GM03348 (cell line): ENCODE measurements at regions not wholly inside any gene's neighbourhood (a gene's known extent, or its start where the extent isn't known, plus 50 kb on each side); places are given as distances from the start of the nearest gene placed in this dataset.

Experiments
- DNase-seq: peaks from one replicate; pipeline ENCODE4 v3.0.0; 2012; ENCODE audit warnings: low spot score

DNA sequence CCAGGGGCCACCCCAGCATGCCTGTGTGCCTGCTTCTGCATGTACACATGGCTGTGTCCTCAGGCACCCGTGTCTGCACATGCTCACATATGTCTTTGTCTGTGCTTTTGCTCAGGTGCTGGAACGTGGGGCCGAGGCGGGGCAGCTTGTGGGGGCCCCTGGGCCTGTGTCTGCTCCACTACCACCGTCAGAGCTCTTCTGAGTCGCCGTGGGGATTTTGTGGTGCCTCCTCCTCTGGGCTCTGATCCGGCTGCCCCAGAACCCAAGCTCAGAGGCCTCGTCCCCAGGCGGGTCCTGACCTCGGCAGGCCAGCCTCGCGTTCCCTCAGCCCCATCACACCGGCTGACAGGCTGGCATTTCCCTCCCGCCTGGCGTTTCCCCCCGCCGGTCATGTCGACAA lies 104.6 kb upstream of the ACTRT2 start:
- no peak for DNase-seq

DNA sequence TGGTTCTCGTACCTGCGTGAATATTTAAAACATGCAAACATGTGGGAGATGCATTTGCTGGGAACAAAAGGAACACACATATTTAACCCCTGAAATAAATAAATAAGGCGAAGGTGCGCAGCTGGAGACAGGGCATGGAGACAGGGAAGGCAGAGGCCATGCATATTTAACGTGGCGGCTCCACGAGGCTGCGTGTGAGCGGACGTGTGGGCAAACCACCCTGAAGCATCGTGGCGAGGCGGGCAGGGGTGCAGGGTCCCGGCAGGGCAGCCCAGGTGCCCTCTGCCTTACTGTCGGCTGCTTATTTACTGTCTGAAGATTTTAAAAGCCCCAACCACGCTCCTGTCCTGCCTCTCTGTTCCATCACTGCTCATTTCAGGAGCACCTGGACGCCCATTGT lies 104.0 kb upstream of the ACTRT2 start:
- no peak for DNase-seq

DNA sequence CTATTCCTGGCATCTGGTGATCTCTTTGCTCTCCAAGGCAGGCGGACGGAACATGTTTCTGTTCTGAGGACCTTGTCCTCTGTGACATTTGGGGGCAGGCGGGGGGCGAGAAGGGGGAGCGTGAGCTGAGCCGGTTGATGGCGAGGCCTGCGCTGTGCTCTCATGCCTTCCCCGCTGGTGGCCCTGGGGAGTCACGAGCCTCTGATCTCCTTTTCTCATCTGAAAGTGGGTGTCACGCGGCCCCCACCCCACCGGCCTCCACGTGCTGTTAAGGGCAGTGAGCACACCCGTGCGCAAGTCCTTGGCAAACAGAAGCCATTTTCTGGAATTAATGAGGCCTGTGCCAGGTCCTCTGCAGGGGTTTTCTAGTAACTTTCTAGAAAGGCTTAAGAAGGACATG lies 102.8 kb upstream of the ACTRT2 start:
- DNase-seq: no peak

DNA sequence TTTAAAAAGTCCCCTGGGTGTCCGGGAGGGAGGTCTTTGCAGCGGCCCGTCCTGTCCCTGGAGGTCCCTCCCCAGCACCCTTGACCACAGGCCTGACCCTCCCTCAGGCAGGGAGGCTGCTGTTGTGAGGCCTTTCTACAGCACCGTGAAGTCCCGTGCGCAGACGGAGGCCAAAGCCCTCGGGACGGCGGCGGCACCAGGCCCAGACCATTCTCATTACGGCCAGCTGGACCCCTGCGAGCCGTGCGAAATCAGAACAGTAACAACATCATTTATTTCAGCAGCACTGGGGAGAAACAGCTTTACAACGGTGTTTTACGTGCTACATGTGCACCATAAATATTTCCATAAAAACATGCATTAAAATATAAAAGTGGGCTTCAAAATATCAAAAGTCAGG lies 101.4 kb upstream of the ACTRT2 start:
- DNase-seq: no peak

DNA sequence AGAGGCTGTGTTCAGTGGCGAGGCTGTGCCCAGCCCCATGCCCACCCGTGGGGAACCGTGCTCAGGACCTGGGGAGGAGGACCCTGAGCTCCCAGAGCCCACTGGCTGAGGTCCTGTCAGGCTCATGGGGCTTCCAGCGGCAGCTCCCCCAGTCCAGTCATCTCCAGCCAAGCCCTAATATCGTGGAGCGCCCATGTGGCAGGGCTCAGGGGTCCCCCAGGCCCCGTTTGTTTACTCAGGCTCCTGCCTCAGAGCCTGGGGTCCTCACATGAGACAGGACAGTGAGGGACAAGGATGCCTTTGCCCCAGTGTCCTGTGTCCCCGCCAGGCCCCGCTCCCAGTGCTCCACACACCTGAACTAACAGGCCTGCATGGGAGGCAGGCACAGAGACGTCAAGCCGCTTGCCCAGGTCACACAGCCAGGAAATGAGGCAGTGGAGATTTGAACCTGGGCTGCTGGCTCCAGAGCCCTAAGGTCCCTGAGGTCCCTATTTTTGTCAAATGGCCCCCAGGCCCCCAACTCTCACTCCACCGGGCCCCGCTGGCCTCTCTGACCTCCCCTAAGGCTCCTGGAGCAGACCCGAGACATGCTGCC lies 100.7 kb upstream of the ACTRT2 start:
- no peak for DNase-seq

DNA sequence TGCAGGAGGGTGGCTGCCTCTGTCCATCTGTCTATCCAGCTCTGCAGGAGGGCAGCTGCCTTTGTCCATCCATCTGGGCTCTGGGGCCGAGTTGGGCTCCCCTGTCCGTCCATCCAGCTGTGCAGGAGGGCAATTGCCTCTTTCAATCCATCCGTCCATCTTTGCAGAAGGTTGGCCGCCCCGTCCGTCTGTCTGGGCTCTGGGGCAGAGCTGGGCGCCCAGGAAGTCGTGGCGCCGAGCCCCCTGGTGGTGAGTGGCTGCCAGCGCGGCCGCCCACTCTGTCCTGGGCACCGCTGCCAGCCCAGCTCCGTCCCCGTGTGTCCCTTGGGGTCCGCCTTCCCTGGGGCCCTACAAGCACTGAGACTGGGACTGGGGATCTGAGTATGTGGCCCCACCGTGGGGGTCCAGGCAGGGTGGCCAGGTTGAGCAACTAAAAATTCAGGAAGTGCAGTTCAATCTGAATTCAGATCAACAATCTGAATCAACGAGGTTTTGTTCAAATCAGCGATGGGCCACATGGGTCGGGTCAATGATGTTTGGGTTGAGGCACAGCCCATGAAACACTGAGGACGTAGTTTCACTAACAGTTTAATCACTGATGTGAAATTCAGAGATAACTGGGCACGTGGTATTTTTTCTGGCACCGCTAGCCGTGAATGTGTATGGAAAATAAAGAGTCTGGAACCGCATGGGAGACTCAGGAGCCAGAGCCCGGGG lies 99.1 kb upstream of the ACTRT2 start:
- DNase-seq: no peak

DNA sequence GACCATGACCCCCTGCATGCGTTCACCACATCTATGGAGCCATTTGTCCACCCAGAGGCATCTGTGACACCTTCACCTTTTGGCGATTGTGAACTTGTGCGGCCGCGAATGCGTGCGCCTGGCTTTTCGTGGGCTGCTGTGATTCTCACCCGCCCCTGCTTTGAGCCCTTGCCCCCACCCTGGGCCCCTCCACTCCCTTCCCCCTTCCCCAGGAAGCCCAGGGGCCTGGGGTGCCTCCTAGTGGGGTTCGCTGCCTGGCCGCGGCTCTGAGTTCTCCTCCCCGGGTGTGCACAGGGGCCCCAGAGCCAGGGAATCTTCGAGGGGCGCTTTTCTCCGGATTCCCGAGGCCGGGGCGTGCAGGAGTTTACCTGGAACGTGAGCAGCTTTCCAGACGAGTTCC lies 97.9 kb upstream of the ACTRT2 start:
- no peak for DNase-seq

DNA sequence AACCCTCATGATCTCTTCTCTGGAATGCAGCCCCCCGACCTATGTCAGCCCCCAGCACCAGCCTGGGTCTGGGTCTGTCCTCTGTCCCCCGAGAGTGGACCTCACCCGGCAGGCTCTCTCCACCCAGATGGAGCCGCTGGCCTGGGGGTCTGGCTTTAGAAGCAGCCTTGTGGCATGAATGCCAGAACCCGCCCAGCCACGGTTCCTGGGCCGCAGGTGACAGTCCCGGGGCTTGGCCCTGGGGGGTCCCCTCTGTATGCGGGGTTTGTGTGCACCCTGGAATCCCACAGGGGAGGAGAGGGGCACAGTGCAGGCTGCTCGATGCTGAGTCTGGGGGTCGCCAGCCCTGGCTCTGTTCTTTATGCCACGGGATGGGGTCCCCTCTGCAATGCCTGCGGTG lies 96.0 kb upstream of the ACTRT2 start:
- no peak for DNase-seq

DNA sequence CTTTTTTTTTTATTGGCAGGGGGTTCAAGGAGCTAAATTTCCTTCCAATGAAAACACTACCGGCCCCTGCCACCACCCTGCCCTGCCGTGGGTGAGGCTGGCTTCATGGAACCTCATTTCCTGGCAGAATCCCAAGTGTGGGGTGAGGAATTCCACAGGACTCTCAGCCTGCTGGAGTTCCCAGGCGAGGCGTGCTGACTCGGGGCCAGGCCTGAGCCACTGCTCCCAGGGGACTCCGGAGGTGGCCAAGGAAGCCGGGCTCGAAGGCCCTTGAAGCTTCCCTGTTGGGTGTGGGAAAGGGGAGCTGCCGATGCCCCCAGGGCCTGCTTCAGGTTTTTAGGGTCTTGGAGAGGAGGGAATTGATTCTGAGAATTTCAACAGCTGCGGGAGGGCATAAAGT lies 95.3 kb upstream of the ACTRT2 start:
- no peak for DNase-seq

DNA sequence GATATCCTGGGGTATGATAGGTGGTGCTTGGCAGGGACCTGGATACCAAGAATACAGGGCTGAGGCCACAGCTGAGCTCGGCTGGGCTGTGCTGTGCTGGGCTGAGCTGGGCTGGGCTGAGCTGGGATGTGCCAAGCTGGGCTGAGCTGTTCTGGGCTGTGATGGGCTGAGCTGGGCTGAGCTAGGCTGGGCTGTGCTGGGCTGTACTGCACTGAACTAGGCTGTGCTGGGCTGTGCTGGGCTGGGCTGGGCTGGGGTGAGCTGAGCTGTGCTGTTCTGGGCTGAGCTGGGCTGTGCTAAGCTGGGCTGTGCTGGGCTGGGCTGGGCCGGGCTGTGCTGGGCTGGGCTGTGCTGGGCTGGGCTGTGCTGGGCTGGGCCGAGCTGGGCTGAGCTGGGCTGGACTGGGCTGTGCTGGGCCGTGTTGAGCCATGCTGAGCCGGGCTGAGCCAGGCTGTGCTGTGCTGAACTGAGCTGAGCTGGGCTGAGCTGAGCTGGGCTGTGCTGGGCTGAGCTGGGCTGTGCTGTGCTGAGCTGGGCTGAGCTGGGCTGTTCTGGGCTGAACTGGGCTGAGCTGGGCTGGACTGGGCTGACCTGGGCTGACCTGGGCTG lies 94.7 kb upstream of the ACTRT2 start:
- no peak for DNase-seq

DNA sequence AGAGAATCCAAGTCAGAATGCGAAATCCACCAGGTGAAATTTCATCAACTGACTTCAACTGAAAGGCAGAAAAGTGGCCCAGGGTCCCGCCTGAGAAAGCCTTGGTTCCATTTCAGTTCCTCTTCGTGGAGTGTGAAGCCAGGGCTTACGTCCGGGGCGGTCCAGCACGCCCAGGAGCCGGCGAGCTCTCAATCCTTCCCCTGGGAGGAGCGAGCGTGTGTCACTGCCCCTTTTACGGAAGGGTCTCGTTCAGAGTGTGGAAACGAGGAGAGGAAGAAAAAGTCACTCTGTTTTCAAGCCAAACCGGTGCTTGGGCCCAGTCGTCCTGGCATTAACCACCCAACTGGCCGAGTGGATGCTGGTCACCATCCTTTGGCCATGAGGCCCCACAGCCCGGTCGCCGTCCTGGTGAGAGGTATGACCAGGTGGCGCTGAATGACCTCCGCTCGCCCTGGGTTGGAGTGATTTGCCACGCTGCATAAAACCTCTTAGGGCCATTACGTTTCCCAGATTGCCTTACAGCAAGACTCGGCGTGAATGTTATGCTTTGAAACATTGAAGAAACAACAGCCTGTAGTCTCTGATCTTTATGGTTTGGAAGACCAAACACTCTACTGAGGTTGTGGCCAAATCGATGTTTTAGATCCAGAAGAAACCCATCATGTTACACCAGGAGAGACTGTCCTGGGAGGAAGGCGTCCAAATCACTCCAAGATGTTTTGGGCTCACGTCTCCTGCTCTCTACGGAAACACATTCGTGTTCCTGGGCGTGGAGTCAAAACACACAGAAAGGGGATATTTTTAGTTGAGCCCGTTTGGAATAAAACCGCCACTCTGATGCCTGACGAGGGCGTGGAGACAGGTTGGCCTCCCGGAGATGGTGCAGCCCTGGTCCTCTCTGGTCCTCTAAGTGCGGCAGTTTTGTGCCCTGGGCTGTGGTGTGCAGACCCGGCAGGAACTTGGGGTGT lies 93.6 kb upstream of the ACTRT2 start:
- DNase-seq: no peak

DNA sequence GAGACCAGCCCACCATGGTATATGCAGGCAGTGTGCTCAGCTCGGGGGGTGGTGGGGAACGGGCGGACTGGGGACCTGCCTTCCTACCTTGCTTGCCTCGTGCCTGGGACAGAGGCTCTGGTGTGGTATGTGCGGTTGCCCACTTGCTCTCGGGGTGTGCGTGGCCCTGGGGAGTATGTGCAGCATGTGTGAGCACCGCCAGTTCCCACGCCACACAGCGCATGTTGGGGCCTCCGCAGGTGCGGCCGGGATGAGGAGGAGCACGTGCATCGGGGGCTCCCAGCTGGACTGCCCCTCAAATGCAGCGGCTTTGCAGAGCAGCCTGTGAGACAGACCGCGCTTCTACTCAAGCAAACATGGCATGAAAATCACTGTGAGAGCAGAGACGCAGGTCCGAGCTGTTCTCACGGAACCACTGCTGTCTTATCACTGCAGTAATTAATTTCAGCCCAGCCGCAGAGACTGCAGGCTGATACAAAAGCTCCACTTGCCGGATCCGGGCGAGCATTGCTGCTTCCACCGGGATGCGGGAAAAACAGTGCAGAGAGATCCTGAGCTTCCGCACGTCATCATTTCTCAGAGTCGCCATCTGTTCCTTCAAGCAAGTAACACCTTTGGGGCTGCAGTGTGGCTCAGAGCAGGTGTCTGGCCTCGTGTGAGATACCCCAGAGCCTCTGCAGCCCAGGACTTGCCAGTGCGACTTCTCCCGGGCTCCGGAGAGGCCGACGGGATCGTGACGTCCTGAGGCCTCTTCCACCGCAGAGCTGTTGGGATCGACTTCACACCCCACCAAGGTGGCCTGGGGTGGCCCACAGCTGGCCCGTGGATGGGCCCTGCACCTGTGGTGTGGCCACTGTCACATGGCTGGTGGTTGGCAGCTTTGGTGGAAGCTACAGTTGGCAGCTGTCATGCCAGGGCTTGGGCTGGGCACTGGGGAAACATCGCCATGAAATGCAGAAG lies 92.6 kb upstream of the ACTRT2 start:
- no peak for DNase-seq

DNA sequence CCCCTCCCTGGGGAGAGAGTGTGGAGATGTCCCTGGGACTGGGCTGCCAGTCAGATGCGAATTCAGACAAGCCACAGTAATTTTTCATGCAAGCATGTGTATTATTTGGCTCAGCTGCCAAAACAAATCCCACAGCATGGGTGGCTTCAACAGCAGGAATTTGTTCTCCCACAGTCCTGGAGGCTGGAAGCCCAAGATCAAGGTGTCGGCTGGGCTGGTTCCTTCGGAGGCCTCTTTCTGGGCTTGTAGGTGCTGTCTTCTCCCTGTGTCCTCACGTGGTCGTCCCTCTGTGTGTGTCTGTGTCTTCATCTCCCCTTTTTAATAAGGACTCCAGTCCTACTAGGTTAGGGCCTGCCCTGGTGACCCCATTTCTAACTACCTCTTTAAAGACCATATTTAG lies 91.9 kb upstream of the ACTRT2 start:
- DNase-seq: no peak

DNA sequence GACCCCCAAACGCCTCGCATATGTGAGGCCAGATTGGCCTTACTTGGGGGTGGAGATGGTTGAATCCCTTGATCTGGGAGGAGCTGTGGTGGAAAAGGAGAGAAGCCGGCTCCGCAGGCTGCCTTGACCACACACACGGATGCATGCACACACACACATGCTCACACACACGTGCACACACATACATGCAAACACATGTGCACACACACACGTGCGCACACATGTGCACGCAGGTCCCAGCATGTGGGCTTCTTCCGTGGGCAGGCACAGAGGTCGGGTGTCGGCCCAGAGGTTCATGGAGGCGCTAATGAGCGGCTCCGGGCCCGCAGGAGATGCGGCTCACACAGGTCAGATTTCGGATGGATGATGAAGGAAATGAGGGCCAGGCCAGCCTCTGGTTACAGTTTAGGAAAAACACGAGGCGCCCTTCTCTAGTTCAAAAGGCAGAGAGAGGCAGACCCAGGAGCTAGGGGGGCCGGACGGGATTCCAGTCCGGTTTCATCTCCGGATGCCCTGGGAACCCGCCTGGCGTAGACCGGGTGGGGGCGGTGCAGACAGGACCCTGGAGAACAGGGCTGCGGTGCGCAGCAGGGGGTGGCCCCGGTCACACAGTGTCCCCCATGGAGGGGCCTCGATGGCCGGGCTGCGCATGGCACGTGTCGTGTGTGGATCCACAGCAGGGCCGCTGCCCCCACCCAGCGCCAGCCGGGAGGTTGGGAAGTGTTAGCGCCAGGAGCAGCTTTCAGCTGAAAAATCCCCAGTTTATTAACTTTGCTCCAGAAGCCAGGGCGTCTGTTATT lies 91.1 kb upstream of the ACTRT2 start:
- DNase-seq: no peak

DNA sequence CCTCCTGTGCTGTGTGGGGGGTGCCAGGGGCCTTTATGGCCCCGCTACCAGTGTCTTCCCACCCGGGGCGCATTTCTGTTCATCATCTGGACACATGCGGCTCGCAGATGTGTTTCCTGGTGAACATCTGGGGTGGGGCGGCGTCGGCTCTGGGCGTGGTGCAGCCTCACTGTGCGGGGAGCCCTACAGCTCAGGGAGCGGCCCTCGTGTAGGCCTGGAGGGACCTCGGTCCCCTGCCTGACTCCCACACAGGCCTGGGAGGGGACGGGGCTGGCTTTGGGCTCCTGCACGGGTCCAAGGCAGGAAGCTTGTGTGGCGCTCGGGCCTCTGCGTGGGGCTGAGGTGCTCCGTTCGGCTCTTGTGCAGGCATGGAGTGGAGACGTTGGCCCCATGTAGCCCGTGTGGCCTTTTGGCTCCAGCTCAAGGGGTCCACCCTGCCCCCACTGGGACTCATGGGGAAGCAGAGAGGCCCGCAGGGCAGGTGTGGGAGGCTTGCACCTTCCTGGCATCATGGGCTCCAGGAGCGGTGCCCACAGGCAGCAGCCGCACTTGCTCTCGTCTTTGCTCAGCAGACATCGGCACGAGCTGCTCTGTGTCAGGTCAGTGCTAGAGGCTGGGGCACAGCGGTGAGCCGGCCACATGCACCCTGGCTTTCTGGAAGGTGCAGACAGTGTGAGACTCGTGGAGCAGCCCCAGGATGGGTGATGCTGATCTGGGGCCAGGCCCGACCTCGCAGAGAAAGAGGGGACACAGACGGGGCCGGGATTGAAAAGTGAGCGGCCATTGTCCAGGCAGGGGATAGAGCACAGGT lies 90.1 kb upstream of the ACTRT2 start:
- no peak for DNase-seq

DNA sequence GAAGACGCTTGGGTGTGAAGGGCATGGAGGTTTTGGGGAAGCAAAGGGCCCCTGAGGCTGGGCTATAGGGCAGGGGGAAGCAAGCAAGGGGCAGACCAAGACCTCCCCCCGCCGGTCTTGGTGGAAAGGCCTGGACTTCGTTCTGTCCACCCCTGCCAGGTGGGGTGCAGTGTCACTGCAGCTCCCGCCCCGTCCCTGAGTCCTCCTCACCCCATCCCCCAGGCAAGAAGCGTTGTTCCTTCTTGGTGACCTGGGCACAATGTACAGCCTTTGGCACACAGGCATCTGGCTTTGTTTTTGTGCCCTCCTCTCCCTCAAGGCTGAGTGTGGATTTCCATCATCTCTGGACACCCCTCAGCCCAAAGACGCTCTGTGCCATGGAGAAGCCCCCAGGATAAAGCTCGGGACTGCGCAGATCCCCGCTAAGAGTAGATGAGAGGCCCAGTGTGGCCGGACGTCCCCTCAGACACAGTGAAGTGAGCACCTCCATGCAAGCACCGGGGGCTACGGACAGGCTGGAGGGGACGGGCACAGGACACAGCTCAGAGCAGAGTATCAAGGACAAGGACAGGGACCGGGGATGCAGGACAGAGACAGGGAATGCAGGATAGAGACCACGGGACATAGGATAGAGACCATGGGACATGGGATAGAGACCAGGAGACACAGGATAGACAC lies 89.4 kb upstream of the ACTRT2 start:
- no peak for DNase-seq

DNA sequence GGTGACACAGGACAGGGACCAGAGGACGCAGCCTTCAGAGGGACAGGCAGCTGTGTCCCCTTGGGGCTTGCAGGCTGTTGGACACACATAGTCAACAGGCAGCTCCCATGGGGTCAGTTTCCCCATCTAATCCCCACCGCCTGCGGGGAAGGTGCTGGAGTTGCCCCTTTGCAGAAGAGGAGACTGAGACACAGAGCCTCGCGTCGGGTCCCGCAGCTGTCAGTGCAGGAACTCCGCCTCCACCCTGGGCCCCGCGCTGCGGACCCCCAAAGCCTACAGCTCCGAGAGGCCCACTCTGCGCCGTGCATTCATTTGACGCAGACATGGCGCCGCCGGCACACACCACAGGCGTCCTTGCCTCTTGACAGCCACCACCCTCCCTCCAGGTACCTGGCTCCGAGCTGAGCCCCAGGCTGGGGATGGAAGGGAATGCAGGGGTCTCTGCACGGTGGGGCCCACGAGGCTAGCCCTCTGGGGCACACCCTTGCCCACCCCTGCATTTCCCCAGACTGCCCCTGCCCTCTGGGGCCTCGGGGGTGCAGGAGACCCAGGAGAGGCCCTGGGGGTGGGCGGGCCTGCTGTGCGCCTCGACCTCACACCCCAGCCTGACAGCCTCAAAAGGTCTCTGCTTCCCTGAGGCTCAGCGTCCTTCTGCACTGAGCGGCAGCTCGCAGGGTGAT lies 88.5 kb upstream of the ACTRT2 start:
- DNase-seq: no peak

DNA sequence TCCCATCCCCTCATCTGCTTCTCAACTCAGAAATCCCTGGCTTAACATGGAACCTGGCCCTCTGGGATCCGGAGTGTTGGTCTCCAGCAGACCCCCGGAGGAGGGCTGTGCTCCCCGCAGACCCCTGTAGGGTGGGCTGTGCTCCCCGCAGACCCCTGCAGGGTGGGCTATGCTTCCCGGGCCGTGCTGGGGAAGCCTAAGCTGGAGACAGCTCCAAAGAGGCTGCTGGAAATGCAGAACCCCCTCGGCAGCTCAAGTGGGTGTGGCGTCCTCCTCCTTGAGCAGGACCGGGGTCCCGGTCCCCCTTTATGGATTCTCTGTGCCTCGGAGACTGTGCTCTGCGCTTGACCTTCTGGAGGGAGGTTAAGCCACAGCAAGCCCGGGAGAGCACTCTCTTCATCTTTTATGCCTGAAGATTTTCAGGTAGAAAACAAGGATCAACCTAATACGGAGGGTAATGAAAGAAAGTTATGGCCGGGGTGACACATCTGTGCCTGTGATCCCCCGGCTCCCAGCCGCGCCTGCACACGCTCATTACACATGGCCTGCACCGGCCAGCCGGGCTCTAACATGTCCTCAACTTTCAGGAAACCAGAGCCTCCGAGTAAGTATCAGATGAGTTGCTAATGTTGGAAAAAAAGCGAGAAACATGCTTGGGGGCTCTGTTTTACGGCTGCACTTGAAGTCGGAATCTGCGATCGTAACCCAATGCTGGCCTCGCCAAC lies 87.7 kb upstream of the ACTRT2 start:
- DNase-seq: no peak
